H1 (cell line): ENCODE measurements at regions not wholly inside any gene's neighbourhood (a gene's known extent, or its start where the extent isn't known, plus 50 kb on each side); places are given as distances from the start of the nearest gene placed in this dataset.

Experiments
- CTCF ChIP-seq, 3 experiments: IDR thresholded peaks; 1 replicate in 2 of 3; 2 replicates in 1 of 3; pipeline versions ENCODE4 v1.5.1 to v1.6.1; 2011; ENCODE audit warnings: low read length in 3 of 3, mild to moderate bottlenecking in 3 of 3, inconsistent platforms in 2 of 3, low read depth in 1 of 3, moderate library complexity in 1 of 3; ENCODE audit not compliant: insufficient read depth in 1 of 3; ENCODE audit errors: control extremely low read depth in 1 of 3
- EZH2 ChIP-seq: fragments of 200-600 bp; sonication (generic); IDR thresholded peaks from 2 replicates; pipeline ENCODE4 v1.7.1; 2012; ENCODE audit warnings: low read depth, mild to moderate bottlenecking, moderate library complexity, low read length, inconsistent platforms; ENCODE audit not compliant: severe bottlenecking
- JUND ChIP-seq: IDR thresholded peaks from 2 replicates; pipeline ENCODE4 v1.6.1; 2011; ENCODE audit warnings: mild to moderate bottlenecking, improper control_type of control experiment, low read length
- KDM5A ChIP-seq: fragments of 200-600 bp; IDR thresholded peaks from 2 replicates; pipeline ENCODE4 v1.7.1; 2012; ENCODE audit warnings: mild to moderate bottlenecking, low read length, inconsistent platforms, mixed read lengths
- MAX ChIP-seq: IDR thresholded peaks from 2 replicates; pipeline ENCODE4 v1.6.1; 2012; ENCODE audit warnings: inconsistent platforms
- POLR2AphosphoS5 ChIP-seq: IDR thresholded peaks from 2 replicates; pipeline ENCODE4 v1.6.1; 2011; ENCODE audit warnings: low read depth, low read length
- RAD21 ChIP-seq, 2 experiments: IDR thresholded peaks in 1 of 2; conservative IDR thresholded peaks in 1 of 2; 2 replicates each; pipeline ENCODE4 v1.6.1; 2011; ENCODE audit warnings: low read depth in 2 of 2, low read length in 2 of 2, improper control_type of control experiment in 1 of 2, inconsistent platforms in 1 of 2, mild to moderate bottlenecking in 1 of 2, moderate library complexity in 1 of 2
- RNF2 ChIP-seq: fragments of 200-900, 300-1000 bp; sonication (generic); IDR thresholded peaks from 2 replicates; pipeline ENCODE4 v1.7.1; 2016; ENCODE audit warnings: borderline replicate concordance, low read depth, mild to moderate bottlenecking, antibody characterized with exemption, low read length; ENCODE audit not compliant: poor library complexity, severe bottlenecking; ENCODE audit errors: missing control alignments
- TAF7 ChIP-seq: optimal IDR thresholded peaks from 2 replicates; pipeline ENCODE3; 2011; ENCODE audit warnings: low read depth, mild to moderate bottlenecking, inconsistent platforms, low read length, moderate library complexity, borderline replicate concordance

DNA sequence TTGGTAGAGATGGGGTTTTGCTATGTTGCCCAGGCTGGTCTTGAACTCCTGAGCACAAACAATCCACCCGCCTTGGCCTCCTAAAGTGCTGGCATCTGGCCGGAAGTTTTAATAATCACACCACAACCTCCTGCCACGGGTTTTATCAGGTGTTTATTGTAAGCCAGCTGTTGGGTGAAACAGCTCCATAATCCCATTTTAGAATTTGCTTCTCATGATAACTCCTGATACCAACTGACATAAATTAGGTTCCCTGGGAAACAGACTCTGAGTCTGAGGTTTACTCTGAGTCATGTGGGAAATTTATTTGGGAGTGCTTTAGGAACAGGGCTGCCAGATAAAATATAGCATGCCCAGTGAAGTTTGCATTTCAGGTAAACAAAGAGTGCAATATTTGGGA, 122.6 kb upstream of the MED13 start:
- TF ChIP-seq CTCF (IDR thresholded peaks at IDR 0.05; ENCODE audit: control extremely low read depth in 1 of 3, insufficient read depth in 1 of 3, low read depth in 1 of 3, low read length in 3 of 3), result no peak
- TF ChIP-seq EZH2, result no peak
- no peak for TF ChIP-seq RAD21 (IDR thresholded peaks at IDR 0.05 in 1 of 2, conservative IDR thresholded peaks at IDR 0.05 in 1 of 2; ENCODE audit: low read depth in 2 of 2, low read length in 2 of 2)
- no peak for TF ChIP-seq RNF2
- no peak for TF ChIP-seq MAX
- no peak for TF ChIP-seq KDM5A
- TF ChIP-seq TAF7, result no peak
- TF ChIP-seq POLR2AphosphoS5, result no peak
- TF ChIP-seq JUND, result no peak
